ENCODE measurements at regions not wholly inside any gene's neighbourhood (a gene's known extent, or its start where the extent isn't known, plus 50 kb on each side); places are given as distances from the start of the nearest gene placed in this dataset.

DNA sequence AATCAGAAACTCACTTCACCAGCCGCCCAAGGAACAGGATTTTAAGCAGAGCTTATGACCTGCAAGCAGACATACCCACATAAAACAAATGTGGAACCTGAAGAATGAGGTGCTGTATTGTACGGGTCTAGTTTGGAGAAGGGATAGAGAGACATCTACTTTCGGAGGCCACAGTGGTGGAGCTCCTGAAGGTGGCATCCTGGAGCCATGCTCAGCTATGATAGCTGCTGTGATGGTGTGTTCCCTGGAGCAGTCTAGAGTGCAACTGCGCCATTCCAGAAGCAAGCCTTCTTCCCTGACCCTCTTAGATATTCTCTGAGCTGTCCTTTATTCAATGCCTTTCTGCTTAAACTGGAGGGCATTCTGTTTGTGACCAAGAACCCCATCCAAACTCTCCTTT, 402.6 kb downstream of the FUT8 start:
- Histone ChIP-seq H3K27ac (no peak overlapping the region), H2AFZ (no peak overlapping the region), H3K36me3 (replicated peaks; ENCODE audit: insufficient read depth, low read depth) (no peaks in the 10 kb centered on the region), H3K9me3 (ENCODE audit: low read depth) (no peaks in the 10 kb centered on the region), H3K27me3 (peaks cover 7% of the 10 kb centered on the region), H3K4me2 (no peak overlapping the region), H3K79me2 (no peaks in the 10 kb centered on the region), H4K20me1 (ENCODE audit: insufficient read depth, poor library complexity, severe bottlenecking) (no peaks in the 10 kb centered on the region), H3K9me2 (replicated peaks; ENCODE audit: insufficient read depth) (no peaks in the 10 kb centered on the region), H3K4me1 (ENCODE audit: insufficient read depth) (no peaks in the 10 kb centered on the region), H3K4me3 (no peak overlapping the region)
- TF ChIP-seq EZH2 (IDR thresholded peaks at IDR 0.05; ENCODE audit: borderline replicate concordance), result no peak
- TF ChIP-seq EZH2phosphoT487 (IDR thresholded peaks at IDR 0.05; ENCODE audit: low read depth, severe bottlenecking, unreplicated experiment), result no peak
- TF ChIP-seq, protein P1, sequence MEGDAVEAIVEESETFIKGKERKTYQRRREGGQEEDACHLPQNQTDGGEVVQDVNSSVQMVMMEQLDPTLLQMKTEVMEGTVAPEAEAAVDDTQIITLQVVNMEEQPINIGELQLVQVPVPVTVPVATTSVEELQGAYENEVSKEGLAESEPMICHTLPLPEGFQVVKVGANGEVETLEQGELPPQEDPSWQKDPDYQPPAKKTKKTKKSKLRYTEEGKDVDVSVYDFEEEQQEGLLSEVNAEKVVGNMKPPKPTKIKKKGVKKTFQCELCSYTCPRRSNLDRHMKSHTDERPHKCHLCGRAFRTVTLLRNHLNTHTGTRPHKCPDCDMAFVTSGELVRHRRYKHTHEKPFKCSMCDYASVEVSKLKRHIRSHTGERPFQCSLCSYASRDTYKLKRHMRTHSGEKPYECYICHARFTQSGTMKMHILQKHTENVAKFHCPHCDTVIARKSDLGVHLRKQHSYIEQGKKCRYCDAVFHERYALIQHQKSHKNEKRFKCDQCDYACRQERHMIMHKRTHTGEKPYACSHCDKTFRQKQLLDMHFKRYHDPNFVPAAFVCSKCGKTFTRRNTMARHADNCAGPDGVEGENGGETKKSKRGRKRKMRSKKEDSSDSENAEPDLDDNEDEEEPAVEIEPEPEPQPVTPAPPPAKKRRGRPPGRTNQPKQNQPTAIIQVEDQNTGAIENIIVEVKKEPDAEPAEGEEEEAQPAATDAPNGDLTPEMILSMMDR (IDR thresholded peaks at IDR 0.05; ENCODE audit: poor library complexity), result no peak
- DNase-seq (ENCODE audit: low spot score), result no peak
- 92% methylated on average over 4 of the region's 4 CpGs for WGBS (ENCODE audit: low lambda C conversion rate, missing lambda C conversion rate)

DNA sequence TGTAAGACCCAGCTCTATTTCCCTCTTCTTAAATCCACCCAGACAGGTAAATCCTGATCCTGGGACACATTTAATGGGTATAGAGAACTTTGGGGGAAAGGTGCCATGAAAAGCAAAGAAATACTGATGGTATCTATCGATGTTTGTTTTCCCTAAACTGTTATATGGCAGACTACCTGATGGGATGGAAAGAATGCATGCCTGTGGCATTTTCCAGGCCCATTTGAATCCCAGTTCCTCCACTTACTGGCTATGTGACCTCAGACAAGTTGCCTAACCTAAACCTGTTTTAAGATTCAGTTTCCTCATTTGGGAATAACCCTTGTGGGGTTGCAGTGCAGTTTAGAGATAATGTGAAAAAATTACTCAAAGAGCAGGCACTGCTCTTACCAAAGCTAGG, 404.5 kb downstream of the FUT8 start:
- Histone ChIP-seq H3K36me3 (replicated peaks; ENCODE audit: insufficient read depth, low read depth) (no peaks in the 10 kb centered on the region), H3K4me1 (ENCODE audit: insufficient read depth) (no peaks in the 10 kb centered on the region), H3K79me2 (no peaks in the 10 kb centered on the region), H2AFZ (no peak overlapping the region), H3K4me2 (no peak overlapping the region), H3K9me2 (replicated peaks; ENCODE audit: insufficient read depth) (no peaks in the 10 kb centered on the region), H3K27ac (no peak overlapping the region), H3K9me3 (ENCODE audit: low read depth) (no peaks in the 10 kb centered on the region), H4K20me1 (ENCODE audit: insufficient read depth, poor library complexity, severe bottlenecking) (no peaks in the 10 kb centered on the region), H3K4me3 (no peak overlapping the region), H3K27me3 (peaks cover 12% of the 10 kb centered on the region)
- WGBS (ENCODE audit: low lambda C conversion rate, missing lambda C conversion rate), result 54% methylated on average over 1 of the region's 1 CpG
- TF ChIP-seq, protein P1 (IDR thresholded peaks at IDR 0.05; ENCODE audit: poor library complexity), result no peak
- no peak for TF ChIP-seq EZH2 (IDR thresholded peaks at IDR 0.05; ENCODE audit: borderline replicate concordance)
- no peak for TF ChIP-seq EZH2phosphoT487 (IDR thresholded peaks at IDR 0.05; ENCODE audit: low read depth, severe bottlenecking, unreplicated experiment)
- DNase-seq (ENCODE audit: low spot score), result no peak

DNA sequence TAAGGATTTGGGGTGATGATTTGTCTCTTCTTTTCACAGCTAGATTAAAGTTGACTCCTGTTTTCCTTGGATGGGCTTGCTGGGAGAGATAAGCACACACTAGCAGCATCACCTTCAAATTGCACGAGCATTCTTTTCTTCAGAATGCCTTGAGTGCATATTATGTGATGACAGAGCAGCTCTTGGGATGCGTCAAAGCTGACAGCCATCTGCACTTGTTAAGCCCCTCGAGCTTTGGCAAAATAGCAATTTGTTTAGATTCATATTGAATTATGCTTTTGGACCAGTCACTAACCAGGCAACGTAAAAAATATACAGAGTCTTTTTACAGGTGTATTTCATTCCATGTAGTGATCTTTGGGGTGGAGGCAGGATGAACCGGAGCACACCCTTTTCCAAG, 407.0 kb downstream of the FUT8 start:
- TF ChIP-seq EZH2phosphoT487 (IDR thresholded peaks at IDR 0.05; ENCODE audit: low read depth, severe bottlenecking, unreplicated experiment) (no peak), EZH2 (IDR thresholded peaks at IDR 0.05; ENCODE audit: borderline replicate concordance) (no peak)
- TF ChIP-seq, protein P1 (IDR thresholded peaks at IDR 0.05; ENCODE audit: poor library complexity), result no peak
- WGBS (ENCODE audit: low lambda C conversion rate, missing lambda C conversion rate), result 59% methylated on average over 5 of the region's 5 CpGs
- no peak for DNase-seq (ENCODE audit: low spot score)
- H3K79me2 ChIP-seq, result no peaks in the 10 kb centered on the region
- no peak overlapping the region for H3K4me3 ChIP-seq
- peaks cover 20% of the 10 kb centered on the region for H3K27me3 ChIP-seq
- no peak overlapping the region for H3K27ac ChIP-seq
- H3K4me1 ChIP-seq (ENCODE audit: insufficient read depth), result no peaks in the 10 kb centered on the region
- no peaks in the 10 kb centered on the region for H4K20me1 ChIP-seq (ENCODE audit: insufficient read depth, poor library complexity, severe bottlenecking)
- H2AFZ ChIP-seq, result no peak overlapping the region
- no peaks in the 10 kb centered on the region for H3K36me3 ChIP-seq (replicated peaks; ENCODE audit: insufficient read depth, low read depth)
- H3K9me2 ChIP-seq (replicated peaks; ENCODE audit: insufficient read depth), result no peaks in the 10 kb centered on the region
- H3K4me2 ChIP-seq, result no peak overlapping the region
- no peaks in the 10 kb centered on the region for H3K9me3 ChIP-seq (ENCODE audit: low read depth)

DNA sequence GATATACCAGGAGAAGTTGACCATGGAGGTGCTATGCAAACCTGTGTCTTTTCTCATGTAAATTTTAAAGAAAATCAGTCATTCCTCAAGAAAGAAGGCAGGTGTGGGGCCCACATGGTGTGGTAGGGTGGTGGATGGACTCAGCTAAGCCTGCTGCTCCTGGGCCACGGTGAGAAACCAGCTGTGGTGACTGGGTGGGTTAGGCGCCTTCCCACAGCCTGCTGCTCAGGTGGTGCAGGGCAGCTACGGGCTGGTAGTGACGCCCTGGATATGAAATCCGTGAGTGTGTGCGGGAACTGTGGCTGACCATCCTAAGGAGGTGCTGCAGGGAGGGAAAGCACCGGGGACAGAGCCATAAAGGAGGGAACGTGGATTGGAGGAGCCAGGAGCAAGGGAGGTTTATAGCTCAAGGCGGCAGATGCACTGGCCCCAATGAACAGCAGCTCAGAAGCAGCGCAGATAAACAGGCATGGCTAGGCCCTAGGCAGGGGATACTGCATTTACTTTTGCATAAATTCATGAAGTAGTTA, 408.8 kb downstream of the FUT8 start:
- DNase-seq (ENCODE audit: low spot score), result no peak
- H3K27me3 ChIP-seq, result peaks cover 29% of the 10 kb centered on the region
- no peaks in the 10 kb centered on the region for H3K9me2 ChIP-seq (replicated peaks; ENCODE audit: insufficient read depth)
- H2AFZ ChIP-seq, result no peak overlapping the region
- H3K36me3 ChIP-seq (replicated peaks; ENCODE audit: insufficient read depth, low read depth), result no peaks in the 10 kb centered on the region
- H3K79me2 ChIP-seq, result no peaks in the 10 kb centered on the region
- H4K20me1 ChIP-seq (ENCODE audit: insufficient read depth, poor library complexity, severe bottlenecking), result no peaks in the 10 kb centered on the region
- H3K27ac ChIP-seq, result no peak overlapping the region
- no peaks in the 10 kb centered on the region for H3K9me3 ChIP-seq (ENCODE audit: low read depth)
- H3K4me1 ChIP-seq (ENCODE audit: insufficient read depth), result no peaks in the 10 kb centered on the region
- H3K4me3 ChIP-seq, result no peak overlapping the region
- TF ChIP-seq, protein P1 (IDR thresholded peaks at IDR 0.05; ENCODE audit: poor library complexity), result no peak
- TF ChIP-seq EZH2 (IDR thresholded peaks at IDR 0.05; ENCODE audit: borderline replicate concordance), result no peak
- TF ChIP-seq EZH2phosphoT487 (IDR thresholded peaks at IDR 0.05; ENCODE audit: low read depth, severe bottlenecking, unreplicated experiment), result no peak
- WGBS (ENCODE audit: low lambda C conversion rate, missing lambda C conversion rate), result 84% methylated on average over 10 of the region's 10 CpGs
- H3K4me2 ChIP-seq, result no peak overlapping the region

All from hepatocyte (in vitro differentiated cells).